ENCODE measurements at regions not wholly inside any gene's neighbourhood (a gene's known extent, or its start where the extent isn't known, plus 50 kb on each side); places are given as distances from the start of the nearest gene placed in this dataset.
A peak's percentile ranks its signal among the peaks of the same experiment; 100 is the strongest.

GRCh38 chr9:29214690-29215253 lies 1641.5 kb upstream of the C9orf72 start:
- ATAC-seq (no peak), DNase-seq (no peak)
- peaks cover 13% of the 10 kb centered on the region for H3K4me1 ChIP-seq
- H3K4me3 ChIP-seq, result peak overlapping the region; percentile 39
- TF ChIP-seq CTCF (IDR thresholded peaks at IDR 0.05), result no peak
- H3K9me3 ChIP-seq, result no peaks in the 10 kb centered on the region
- H3K36me3 ChIP-seq, result no peaks in the 10 kb centered on the region
- H3K27me3 ChIP-seq (ENCODE audit: low read depth), result peaks cover 66% of the 10 kb centered on the region
- intact Hi-C loops (cut with DNase I), result loop anchor here (10.0 kb wide), 1 partner anchor 60 kb away; no protein-coding TSS in a partner anchor
- no peak overlapping the region for H3K27ac ChIP-seq

GRCh38 chr9:29217966-29218365 lies 1644.7 kb upstream of the C9orf72 start:
- Histone ChIP-seq H3K36me3 (no peaks in the 10 kb centered on the region), H3K4me3 (no peak overlapping the region), H3K27me3 (ENCODE audit: low read depth) (peaks cover 48% of the 10 kb centered on the region), H3K4me1 (peaks cover 7% of the 10 kb centered on the region), H3K27ac (no peak overlapping the region), H3K9me3 (no peaks in the 10 kb centered on the region)
- intact Hi-C loops (cut with DNase I), result loop anchor here (10.0 kb wide), 1 partner anchor 63 kb away; no protein-coding TSS in a partner anchor
- DNase-seq (no peak), ATAC-seq (no peak)
- no peak for TF ChIP-seq CTCF (IDR thresholded peaks at IDR 0.05)

GRCh38 chr9:29220596-29221251 lies 1647.4 kb upstream of the C9orf72 start:
- H3K4me3 ChIP-seq, result no peak overlapping the region
- H3K27ac ChIP-seq, result no peak overlapping the region
- no peak for ATAC-seq
- no peak for DNase-seq
- no peaks in the 10 kb centered on the region for H3K36me3 ChIP-seq
- H3K9me3 ChIP-seq, result no peaks in the 10 kb centered on the region
- peaks cover 20% of the 10 kb centered on the region for H3K27me3 ChIP-seq (ENCODE audit: low read depth)
- intact Hi-C loops (cut with DNase I), result no loop called here
- no peak for TF ChIP-seq CTCF (IDR thresholded peaks at IDR 0.05)
- no peaks in the 10 kb centered on the region for H3K4me1 ChIP-seq

- DNase-seq (no peak), ATAC-seq (no peak)
- Histone ChIP-seq H3K36me3 (no peaks in the 10 kb centered on the region), H3K4me3 (no peak overlapping the region), H3K27me3 (ENCODE audit: low read depth) (no peaks in the 10 kb centered on the region), H3K27ac (no peak overlapping the region), H3K4me1 (no peaks in the 10 kb centered on the region), H3K9me3 (no peaks in the 10 kb centered on the region)
- intact Hi-C loops (cut with DNase I), result no loop called here
- TF ChIP-seq CTCF (IDR thresholded peaks at IDR 0.05), result no peak
These were observed 1655.3 kb upstream of the C9orf72 start for GRCh38 chr9:29228558-29228957.

GRCh38 chr9:29230931-29231330 lies 1657.7 kb upstream of the C9orf72 start:
- no peak for ATAC-seq
- DNase-seq, result no peak
- H3K36me3 ChIP-seq, result no peaks in the 10 kb centered on the region
- H3K27ac ChIP-seq, result no peak overlapping the region
- H3K27me3 ChIP-seq (ENCODE audit: low read depth), result no peaks in the 10 kb centered on the region
- H3K9me3 ChIP-seq, result no peaks in the 10 kb centered on the region
- H3K4me1 ChIP-seq, result no peaks in the 10 kb centered on the region
- intact Hi-C loops (cut with DNase I), result no loop called here
- H3K4me3 ChIP-seq, result no peak overlapping the region
- TF ChIP-seq CTCF (IDR thresholded peaks at IDR 0.05), result no peak
